HepG2 (cell line): ENCODE measurements at regions not wholly inside any gene's neighbourhood (a gene's known extent, or its start where the extent isn't known, plus 50 kb on each side); places are given as distances from the start of the nearest gene placed in this dataset.

Experiments
- AGO2 ChIP-seq: fragments of 200-400 bp; formaldehyde crosslinking; optimal IDR thresholded peaks from 2 replicates; pipeline ENCODE3; 2017; ENCODE audit warnings: mild to moderate bottlenecking, low read depth, low read length, moderate library complexity
- ARNTL ChIP-seq: sonication (generic); formaldehyde crosslinking; IDR thresholded peaks from 2 replicates; pipeline ENCODE4 v1.4.0; 2020; ENCODE audit warnings: mild to moderate bottlenecking, missing genetic modification reagents
- CCAR2 ChIP-seq: fragments of 200-400 bp; formaldehyde crosslinking; optimal IDR thresholded peaks from 2 replicates; pipeline ENCODE3; 2018; ENCODE audit warnings: low read depth, mild to moderate bottlenecking, low read length, moderate library complexity
- ESRRA ChIP-seq: sonication (generic); formaldehyde crosslinking; IDR thresholded peaks from 2 replicates; pipeline ENCODE4 v1.5.1; 2020; ENCODE audit warnings: mild to moderate bottlenecking, low read depth, missing genetic modification reagents
- EZH2 ChIP-seq: conservative IDR thresholded peaks from 2 replicates; pipeline ENCODE4 v1.6.1; 2012; ENCODE audit warnings: mild to moderate bottlenecking, low read depth, low read length, moderate library complexity
- KDM5B ChIP-seq: sonication (generic); formaldehyde crosslinking; IDR thresholded peaks from 2 replicates; pipeline ENCODE4 v1.4.0; 2020; ENCODE audit warnings: missing genetic modification reagents, mild to moderate bottlenecking, borderline replicate concordance
- NR2F2 ChIP-seq: IDR thresholded peaks from 2 replicates; pipeline ENCODE4 v1.6.1; 2012; ENCODE audit warnings: low read depth, inconsistent platforms, borderline replicate concordance
- PCBP2 ChIP-seq: fragments of 200-400 bp; formaldehyde crosslinking; optimal IDR thresholded peaks from 2 replicates; pipeline ENCODE3; 2018; ENCODE audit warnings: low read length, low read depth; ENCODE audit not compliant: poor library complexity, severe bottlenecking
- RAD21 ChIP-seq: fragments of 450-650 bp; formaldehyde crosslinking; IDR thresholded peaks from 2 replicates; pipeline ENCODE4 v1.5.0; 2020; ENCODE audit warnings: mild to moderate bottlenecking
- SRSF4 ChIP-seq: fragments of 200-400 bp; formaldehyde crosslinking; IDR thresholded peaks from one replicate; pipeline ENCODE4 v1.6.1; 2018; ENCODE audit warnings: mild to moderate bottlenecking, low read depth, low read length, moderate library complexity; ENCODE audit not compliant: poor library complexity, severe bottlenecking
- ZBTB7A ChIP-seq: sonication (generic); formaldehyde crosslinking; IDR thresholded peaks from 2 replicates; pipeline ENCODE4 v1.8.0; 2022; ENCODE audit warnings: mild to moderate bottlenecking, missing genetic modification reagents
- ZNF230 ChIP-seq: sonication (generic); formaldehyde crosslinking; IDR thresholded peaks from 2 replicates; pipeline ENCODE4 v1.4.0; 2020; ENCODE audit warnings: mild to moderate bottlenecking, missing genetic modification reagents
- ZNF605 ChIP-seq: sonication (generic); formaldehyde crosslinking; IDR thresholded peaks from 2 replicates; pipeline ENCODE4 v1.8.0; 2022; ENCODE audit warnings: mild to moderate bottlenecking, missing genetic modification reagents
- ZNF678 ChIP-seq: sonication (generic); formaldehyde crosslinking; IDR thresholded peaks from 2 replicates; pipeline ENCODE4 v1.4.0; 2020; ENCODE audit warnings: mild to moderate bottlenecking, missing genetic modification reagents
- ZNF776 ChIP-seq: sonication (generic); formaldehyde crosslinking; IDR thresholded peaks from 2 replicates; pipeline ENCODE4 v1.4.0; 2020; ENCODE audit warnings: mild to moderate bottlenecking, missing genetic modification reagents
- ZNF883 ChIP-seq: sonication (generic); formaldehyde crosslinking; IDR thresholded peaks from 2 replicates; pipeline ENCODE4 v1.5.1; 2020; ENCODE audit warnings: mild to moderate bottlenecking, missing genetic modification reagents; ENCODE audit errors: not compliant biosample characterization
- ZSCAN25 ChIP-seq: sonication (generic); formaldehyde crosslinking; IDR thresholded peaks from 2 replicates; pipeline ENCODE4 v1.8.0; 2022; ENCODE audit warnings: mild to moderate bottlenecking, missing genetic modification reagents
- TF ChIP-seq, protein P1 (sequence below): sonication (generic); formaldehyde crosslinking; IDR thresholded peaks from 2 replicates; pipeline ENCODE4 v1.5.1; 2020; ENCODE audit warnings: missing genetic modification reagents, mild to moderate bottlenecking, borderline replicate concordance
- TF ChIP-seq, protein P2 (sequence below): sonication (generic); formaldehyde crosslinking; IDR thresholded peaks from 2 replicates; pipeline ENCODE4 v1.5.0; 2020; ENCODE audit warnings: missing genetic modification reagents
- TF ChIP-seq, protein P3 (sequence below): IDR thresholded peaks from 2 replicates; pipeline ENCODE4 v1.6.1; 2012; ENCODE audit warnings: low read length, improper control_type of control experiment
- TF ChIP-seq, protein P4 (sequence below): IDR thresholded peaks from 2 replicates; pipeline ENCODE4 v1.6.1; 2016; ENCODE audit warnings: low read depth
- TF ChIP-seq, protein P5 (sequence below): sonication (generic); formaldehyde crosslinking; IDR thresholded peaks from 2 replicates; pipeline ENCODE4 v1.4.0; 2020; ENCODE audit warnings: missing genetic modification reagents

DNA sequence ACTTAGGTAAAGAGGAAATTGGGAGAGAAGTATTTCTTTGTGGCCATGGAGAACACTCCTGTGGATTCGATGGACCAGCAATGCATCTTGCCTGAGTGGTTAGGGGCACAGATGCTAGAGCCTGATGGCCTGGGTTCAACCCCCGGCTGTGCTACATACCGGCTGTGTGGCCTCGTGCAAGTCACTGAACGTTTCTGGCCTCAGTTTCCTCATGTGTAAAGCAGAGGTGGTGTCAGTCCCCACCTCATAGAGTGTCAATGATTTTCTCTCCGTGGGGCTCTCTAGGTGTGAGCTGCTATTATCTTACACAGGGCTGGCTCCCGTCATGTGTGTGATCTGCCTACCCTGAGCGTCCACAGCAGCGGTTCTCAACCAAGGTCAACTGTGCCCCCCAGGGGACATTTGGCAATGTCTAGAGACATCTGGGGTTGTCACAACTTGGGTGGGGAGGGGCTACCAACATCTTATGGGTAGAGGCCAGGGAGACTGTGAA, 50.0 kb upstream of the PTPN1 start (continued):
- TF ChIP-seq, protein P1, sequence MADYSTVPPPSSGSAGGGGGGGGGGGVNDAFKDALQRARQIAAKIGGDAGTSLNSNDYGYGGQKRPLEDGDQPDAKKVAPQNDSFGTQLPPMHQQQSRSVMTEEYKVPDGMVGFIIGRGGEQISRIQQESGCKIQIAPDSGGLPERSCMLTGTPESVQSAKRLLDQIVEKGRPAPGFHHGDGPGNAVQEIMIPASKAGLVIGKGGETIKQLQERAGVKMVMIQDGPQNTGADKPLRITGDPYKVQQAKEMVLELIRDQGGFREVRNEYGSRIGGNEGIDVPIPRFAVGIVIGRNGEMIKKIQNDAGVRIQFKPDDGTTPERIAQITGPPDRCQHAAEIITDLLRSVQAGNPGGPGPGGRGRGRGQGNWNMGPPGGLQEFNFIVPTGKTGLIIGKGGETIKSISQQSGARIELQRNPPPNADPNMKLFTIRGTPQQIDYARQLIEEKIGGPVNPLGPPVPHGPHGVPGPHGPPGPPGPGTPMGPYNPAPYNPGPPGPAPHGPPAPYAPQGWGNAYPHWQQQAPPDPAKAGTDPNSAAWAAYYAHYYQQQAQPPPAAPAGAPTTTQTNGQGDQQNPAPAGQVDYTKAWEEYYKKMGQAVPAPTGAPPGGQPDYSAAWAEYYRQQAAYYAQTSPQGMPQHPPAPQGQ (CRISPR knock-in tag) = no peak
- TF ChIP-seq SRSF4 (no peak), ESRRA (CRISPR knock-in tag) (no peak), ZNF883 (CRISPR knock-in tag) (no peak), RAD21 (CRISPR knock-in tag) (no peak), ZNF605 (no peak), EZH2 (no peak), ZBTB7A (0 out of 2 replicates have a peak, but pooled peaks have one; percentile 7), KDM5B (CRISPR knock-in tag) (no peak), CCAR2 (no peak), ZNF776 (no peak), PCBP2 (no peak), ARNTL (CRISPR knock-in tag) (no peak), AGO2 (no peak), ZNF230 (no peak), NR2F2 (no peak), ZSCAN25 (CRISPR knock-in tag) (no peak), ZNF678 (CRISPR knock-in tag) (no peak)
- TF ChIP-seq, protein P2, sequence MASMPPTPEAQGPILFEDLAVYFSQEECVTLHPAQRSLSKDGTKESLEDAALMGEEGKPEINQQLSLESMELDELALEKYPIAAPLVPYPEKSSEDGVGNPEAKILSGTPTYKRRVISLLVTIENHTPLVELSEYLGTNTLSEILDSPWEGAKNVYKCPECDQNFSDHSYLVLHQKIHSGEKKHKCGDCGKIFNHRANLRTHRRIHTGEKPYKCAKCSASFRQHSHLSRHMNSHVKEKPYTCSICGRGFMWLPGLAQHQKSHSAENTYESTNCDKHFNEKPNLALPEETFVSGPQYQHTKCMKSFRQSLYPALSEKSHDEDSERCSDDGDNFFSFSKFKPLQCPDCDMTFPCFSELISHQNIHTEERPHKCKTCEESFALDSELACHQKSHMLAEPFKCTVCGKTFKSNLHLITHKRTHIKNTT = no peak
- TF ChIP-seq, protein P3, sequence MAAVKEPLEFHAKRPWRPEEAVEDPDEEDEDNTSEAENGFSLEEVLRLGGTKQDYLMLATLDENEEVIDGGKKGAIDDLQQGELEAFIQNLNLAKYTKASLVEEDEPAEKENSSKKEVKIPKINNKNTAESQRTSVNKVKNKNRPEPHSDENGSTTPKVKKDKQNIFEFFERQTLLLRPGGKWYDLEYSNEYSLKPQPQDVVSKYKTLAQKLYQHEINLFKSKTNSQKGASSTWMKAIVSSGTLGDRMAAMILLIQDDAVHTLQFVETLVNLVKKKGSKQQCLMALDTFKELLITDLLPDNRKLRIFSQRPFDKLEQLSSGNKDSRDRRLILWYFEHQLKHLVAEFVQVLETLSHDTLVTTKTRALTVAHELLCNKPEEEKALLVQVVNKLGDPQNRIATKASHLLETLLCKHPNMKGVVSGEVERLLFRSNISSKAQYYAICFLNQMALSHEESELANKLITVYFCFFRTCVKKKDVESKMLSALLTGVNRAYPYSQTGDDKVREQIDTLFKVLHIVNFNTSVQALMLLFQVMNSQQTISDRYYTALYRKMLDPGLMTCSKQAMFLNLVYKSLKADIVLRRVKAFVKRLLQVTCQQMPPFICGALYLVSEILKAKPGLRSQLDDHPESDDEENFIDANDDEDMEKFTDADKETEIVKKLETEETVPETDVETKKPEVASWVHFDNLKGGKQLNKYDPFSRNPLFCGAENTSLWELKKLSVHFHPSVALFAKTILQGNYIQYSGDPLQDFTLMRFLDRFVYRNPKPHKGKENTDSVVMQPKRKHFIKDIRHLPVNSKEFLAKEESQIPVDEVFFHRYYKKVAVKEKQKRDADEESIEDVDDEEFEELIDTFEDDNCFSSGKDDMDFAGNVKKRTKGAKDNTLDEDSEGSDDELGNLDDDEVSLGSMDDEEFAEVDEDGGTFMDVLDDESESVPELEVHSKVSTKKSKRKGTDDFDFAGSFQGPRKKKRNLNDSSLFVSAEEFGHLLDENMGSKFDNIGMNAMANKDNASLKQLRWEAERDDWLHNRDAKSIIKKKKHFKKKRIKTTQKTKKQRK = no peak
- TF ChIP-seq, protein P4, sequence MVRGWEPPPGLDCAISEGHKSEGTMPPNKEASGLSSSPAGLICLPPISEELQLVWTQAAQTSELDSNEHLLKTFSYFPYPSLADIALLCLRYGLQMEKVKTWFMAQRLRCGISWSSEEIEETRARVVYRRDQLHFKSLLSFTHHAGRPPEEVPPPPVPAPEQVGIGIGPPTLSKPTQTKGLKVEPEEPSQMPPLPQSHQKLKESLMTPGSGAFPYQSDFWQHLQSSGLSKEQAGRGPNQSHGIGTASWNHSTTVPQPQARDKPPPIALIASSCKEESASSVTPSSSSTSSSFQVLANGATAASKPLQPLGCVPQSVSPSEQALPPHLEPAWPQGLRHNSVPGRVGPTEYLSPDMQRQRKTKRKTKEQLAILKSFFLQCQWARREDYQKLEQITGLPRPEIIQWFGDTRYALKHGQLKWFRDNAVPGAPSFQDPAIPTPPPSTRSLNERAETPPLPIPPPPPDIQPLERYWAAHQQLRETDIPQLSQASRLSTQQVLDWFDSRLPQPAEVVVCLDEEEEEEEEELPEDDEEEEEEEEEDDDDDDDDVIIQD (CRISPR knock-in tag) = no peak
- TF ChIP-seq, protein P5, sequence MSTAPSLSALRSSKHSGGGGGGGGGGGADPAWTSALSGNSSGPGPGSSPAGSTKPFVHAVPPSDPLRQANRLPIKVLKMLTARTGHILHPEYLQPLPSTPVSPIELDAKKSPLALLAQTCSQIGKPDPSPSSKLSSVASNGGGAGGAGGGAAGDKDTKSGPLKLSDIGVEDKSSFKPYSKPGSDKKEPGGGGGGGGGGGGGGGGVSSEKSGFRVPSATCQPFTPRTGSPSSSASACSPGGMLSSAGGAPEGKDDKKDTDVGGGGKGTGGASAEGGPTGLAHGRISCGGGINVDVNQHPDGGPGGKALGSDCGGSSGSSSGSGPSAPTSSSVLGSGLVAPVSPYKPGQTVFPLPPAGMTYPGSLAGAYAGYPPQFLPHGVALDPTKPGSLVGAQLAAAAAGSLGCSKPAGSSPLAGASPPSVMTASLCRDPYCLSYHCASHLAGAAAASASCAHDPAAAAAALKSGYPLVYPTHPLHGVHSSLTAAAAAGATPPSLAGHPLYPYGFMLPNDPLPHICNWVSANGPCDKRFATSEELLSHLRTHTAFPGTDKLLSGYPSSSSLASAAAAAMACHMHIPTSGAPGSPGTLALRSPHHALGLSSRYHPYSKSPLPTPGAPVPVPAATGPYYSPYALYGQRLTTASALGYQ (CRISPR knock-in tag) = no peak
